KOPT-K1 (cell line): ENCODE measurements at regions not wholly inside any gene's neighbourhood (a gene's known extent, or its start where the extent isn't known, plus 50 kb on each side); places are given as distances from the start of the nearest gene placed in this dataset.
"Not testable (repeated sequence)": the region's sequence is repeated elsewhere in the genome, so short reads cannot be mapped to it uniquely, and the experiment has no call there.

Source experiments
- H3K27ac ChIP-seq: fragments of 200-600 bp; sonication (generic); 2 replicates; pipeline ENCODE4 v1.5.1; 2016; ENCODE audit warnings: antibody characterized with exemption, mild to moderate bottlenecking, low read depth, low read length; ENCODE audit not compliant: poor library complexity, severe bottlenecking
- H3K36me3 ChIP-seq: fragments of 200-600 bp; sonication (generic); 2 replicates; pipeline ENCODE4 v1.5.1; 2017; ENCODE audit warnings: antibody characterized with exemption, mild to moderate bottlenecking, low read length, moderate library complexity; ENCODE audit not compliant: insufficient read depth
- H3K9me3 ChIP-seq: fragments of 200-600 bp; sonication (generic); 2 replicates; pipeline ENCODE4 v1.5.1; 2017; ENCODE audit warnings: antibody characterized with exemption, low read length, mild to moderate bottlenecking; ENCODE audit not compliant: insufficient read depth, poor library complexity, severe bottlenecking

- Histone ChIP-seq H3K27ac (no peak overlapping the region), H3K9me3 (no peaks in the 10 kb centered on the region), H3K36me3 (no peaks in the 10 kb centered on the region)
These were observed 133.6 kb upstream of the IER5L start for GRCh38 chr9:129311643-129312042.

DNA sequence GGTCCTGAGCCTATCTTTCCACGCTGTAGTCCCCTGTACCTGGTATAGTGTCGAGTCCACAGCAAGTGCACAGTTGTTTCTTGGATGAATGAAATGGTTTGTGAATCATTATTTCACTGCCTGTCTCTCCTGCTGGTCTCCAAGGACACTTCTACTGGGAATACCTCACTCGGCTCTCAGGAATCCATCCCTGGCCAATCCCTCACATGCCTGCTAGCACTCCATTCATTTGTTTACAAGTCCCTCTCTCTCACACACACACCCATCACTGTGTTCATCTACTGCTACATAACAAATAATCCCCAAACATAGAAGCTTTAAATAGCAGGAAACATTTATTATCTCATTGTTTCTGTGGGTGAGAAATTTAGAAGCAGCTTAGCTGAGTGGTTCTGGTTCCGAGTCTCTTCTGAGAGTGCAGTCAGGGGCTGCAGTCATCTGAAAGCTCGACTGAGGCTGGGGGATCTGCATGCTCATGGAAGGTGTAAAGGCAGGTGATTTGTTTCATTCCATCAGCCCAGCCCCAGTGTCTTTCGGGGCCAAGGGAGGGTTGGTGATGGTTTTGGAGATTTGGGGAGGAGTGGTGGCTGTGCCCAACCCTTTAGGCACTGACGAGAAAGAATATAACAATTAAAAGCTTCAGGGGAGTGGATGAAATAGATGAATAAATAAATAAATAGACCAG lies 132.7 kb upstream of the IER5L start:
- no peak overlapping the region for H3K27ac ChIP-seq
- H3K9me3 ChIP-seq = no peaks in the 10 kb centered on the region
- H3K36me3 ChIP-seq = no peaks in the 10 kb centered on the region

DNA sequence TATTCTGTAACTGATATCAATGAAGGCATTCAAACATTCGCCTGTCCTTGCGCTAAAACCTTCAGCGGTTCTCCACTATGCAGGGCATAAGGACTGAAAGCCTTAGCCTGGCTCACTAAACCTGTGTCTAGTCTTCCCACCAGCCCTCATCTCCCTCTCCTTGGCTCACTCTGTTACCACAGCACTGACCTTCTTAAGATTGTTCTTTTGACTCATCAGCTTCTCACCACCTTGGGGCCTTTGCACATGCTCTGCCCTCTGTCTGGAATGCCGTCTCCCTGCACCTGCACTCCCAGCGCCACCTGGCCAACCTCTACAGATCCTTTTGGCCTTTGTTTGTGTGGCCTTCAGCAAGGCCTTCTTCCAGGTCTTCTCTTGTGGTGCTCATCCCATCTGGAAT lies 131.8 kb upstream of the IER5L start:
- Histone ChIP-seq H3K27ac (no peak overlapping the region), H3K36me3 (no peaks in the 10 kb centered on the region), H3K9me3 (no peaks in the 10 kb centered on the region)

DNA sequence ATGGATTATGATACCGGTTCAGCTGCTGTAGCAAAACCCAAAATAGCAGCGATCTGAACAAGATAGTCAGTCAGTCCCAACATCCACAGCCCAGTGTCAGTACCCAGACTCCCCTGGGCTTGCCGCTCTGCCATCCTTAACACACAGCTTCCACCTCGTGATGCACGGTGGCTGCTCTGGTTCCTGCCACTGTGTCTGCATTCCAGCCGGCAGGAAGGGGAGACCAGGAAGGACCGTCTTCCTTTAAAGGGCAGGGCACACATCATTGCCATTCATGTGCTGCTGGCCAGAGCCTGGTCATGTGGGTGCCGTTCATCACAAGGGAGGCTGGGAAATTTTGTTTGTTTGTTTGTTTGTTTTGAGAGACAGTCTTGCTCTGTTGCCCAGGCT lies 131.0 kb upstream of the IER5L start:
- Histone ChIP-seq H3K36me3 (no peaks in the 10 kb centered on the region), H3K27ac (no peak overlapping the region), H3K9me3 (no peaks in the 10 kb centered on the region)

DNA sequence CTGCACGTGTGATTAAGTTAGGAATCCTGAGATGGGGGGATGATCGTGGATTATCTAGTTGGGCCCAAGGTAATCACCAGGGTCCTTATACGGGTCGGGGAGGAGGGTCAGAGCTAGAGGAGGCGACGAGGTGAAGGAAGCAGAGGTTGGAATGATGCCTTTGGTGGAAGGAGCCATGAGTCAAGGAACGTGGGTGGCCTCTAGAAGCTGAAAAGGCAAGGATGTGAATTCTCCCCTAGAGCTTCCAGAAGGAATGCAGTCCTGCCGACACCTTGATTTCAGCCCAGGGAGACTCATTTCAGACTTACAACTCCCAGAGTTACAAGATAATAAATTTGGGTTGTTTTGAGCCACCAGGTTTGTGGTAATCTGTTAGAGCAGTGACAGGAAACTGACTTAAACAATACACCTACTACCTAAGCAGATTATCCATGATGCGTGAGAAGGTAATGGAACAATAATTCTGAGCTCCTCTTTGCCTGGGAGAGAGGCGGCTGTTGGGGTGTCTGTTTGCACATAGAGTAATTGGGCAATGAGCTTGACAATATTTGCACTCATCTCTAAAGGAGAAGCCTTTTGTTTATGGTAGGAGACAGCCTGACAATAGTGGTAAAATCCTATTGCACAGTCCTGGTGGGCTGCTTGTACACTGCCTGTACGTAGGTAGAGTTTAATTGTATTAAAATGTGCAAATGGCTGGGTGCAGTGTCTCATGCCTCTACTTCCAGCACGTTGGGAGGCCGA lies 129.3 kb upstream of the IER5L start:
- Histone ChIP-seq H3K27ac (no peak overlapping the region), H3K36me3 (no peaks in the 10 kb centered on the region), H3K9me3 (no peaks in the 10 kb centered on the region)

GRCh38 chr9:129306318-129306973 lies 128.4 kb upstream of the IER5L start:
- Histone ChIP-seq H3K9me3 (no peaks in the 10 kb centered on the region), H3K27ac (no peak overlapping the region), H3K36me3 (no peaks in the 10 kb centered on the region)

DNA sequence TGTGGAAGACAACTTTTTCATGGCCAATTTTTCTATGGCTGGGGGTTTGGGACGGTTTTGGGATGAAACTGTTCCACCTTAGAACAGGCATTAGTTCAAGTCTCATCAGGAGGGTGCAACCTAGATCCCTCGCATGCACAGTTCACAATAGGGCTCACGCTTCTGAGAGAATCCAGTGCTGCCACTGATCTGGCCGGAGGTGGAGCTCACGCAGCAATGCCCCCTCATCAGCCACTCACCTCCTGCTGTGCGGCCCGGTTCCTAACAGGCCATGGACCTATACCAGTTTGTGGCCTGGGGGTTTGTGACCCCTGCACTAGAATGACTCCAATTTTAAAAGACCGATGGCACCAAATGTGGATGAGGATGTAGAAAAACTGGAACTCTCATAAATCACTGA lies 127.2 kb upstream of the IER5L start:
- no peaks in the 10 kb centered on the region for H3K9me3 ChIP-seq
- no peaks in the 10 kb centered on the region for H3K36me3 ChIP-seq
- H3K27ac ChIP-seq = no peak overlapping the region

- Histone ChIP-seq H3K27ac (no peak overlapping the region), H3K36me3 (no peaks in the 10 kb centered on the region), H3K9me3 (no peaks in the 10 kb centered on the region)
These were observed 123.9 kb upstream of the IER5L start for GRCh38 chr9:129301941-129302340.

- not testable (repeated sequence) for H3K36me3 ChIP-seq, H3K9me3 ChIP-seq, H3K27ac ChIP-seq
These were observed 118.1 kb upstream of the IER5L start for GRCh38 chr9:129296195-129296594.

DNA sequence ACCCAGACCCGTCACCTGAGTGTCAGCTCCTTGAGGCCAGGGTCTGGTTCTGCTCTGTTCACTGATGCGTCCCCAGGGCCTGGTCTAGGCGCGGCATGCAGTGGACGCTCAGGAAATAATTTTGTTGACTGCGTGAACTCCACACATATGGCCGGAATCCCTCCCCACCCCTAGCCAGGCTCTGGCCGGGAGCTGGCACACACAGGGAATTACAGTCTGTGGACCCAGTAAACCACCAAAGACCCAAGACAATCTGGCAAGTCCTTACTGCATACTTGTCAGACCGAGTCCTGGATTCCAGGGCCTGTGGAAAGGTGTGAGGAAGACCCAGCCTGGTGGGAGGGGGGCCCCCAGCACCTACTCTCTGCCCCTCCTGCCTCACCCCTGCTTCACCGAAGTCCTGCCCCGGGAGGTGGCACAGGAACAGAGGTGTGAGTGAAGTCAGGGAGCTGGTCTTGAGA lies 113.0 kb upstream of the IER5L start:
- H3K36me3 ChIP-seq = no peaks in the 10 kb centered on the region
- H3K27ac ChIP-seq = no peak overlapping the region

GRCh38 chr9:129290606-129291005 lies 112.5 kb upstream of the IER5L start:
- Histone ChIP-seq H3K27ac (no peak overlapping the region), H3K9me3 (peaks cover under 1% of the 10 kb centered on the region), H3K36me3 (no peaks in the 10 kb centered on the region)

More for the DNA sequence above, 113.0 kb upstream of the IER5L start:
- peaks cover 5% of the 10 kb centered on the region for H3K9me3 ChIP-seq

DNA sequence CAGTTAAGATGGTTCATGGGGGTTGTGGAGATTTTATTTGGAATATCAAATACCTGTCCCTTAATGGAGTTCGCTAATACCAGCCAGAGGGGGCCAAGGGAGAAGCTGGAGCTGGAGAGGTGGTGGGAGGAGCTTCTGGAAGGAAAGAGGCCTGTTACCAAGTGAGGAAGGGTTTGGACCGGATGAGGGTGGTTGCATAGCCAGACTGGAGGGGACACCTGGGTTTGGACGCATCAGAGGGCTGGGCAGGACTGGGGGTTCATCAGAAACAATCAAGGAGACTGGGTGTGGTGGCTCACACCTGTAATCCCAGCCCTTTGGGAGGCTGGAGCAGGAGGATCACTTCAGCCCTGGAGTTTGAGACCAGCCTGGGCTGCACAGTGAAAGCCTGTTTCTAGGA lies 111.8 kb upstream of the IER5L start:
- no peaks in the 10 kb centered on the region for H3K36me3 ChIP-seq
- H3K9me3 ChIP-seq = no peaks in the 10 kb centered on the region
- no peak overlapping the region for H3K27ac ChIP-seq

- no peaks in the 10 kb centered on the region for H3K36me3 ChIP-seq
- H3K27ac ChIP-seq = no peak overlapping the region
- H3K9me3 ChIP-seq = no peaks in the 10 kb centered on the region
These were observed 111.2 kb upstream of the IER5L start for GRCh38 chr9:129289131-129289731.

DNA sequence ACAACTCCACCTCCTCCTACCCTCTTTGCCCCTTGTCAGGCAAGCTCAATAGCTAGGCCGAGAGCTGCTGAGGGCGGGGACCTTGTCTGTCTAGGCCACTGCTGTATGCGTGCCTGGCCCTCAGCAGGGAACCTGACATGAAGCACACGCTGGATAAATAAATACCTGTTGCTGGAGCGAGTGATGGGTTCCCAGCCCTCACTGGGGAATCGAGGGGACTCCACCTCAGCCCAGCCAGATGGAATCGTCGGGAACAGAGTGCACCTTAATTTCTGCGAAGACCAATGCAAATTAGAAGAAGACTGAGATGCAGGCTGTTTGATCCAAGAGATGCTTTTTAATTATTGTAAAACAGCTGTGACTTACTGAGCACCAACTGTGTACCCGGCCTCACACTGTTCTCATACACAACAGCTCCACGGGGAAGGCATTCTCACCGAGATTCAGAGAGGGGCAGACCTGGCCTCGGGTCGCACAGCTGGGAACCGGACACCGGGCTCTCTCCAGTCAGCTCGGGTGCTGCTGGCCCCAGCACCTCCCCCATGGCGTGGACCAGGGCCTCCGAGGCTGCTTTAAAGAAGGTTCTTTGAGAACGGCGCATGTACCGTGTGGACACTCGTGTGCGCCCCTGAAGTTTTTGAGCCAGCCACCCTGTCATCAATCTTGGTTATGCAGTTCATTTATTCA lies 109.7 kb upstream of the IER5L start:
- H3K36me3 ChIP-seq = no peaks in the 10 kb centered on the region
- H3K27ac ChIP-seq = no peak overlapping the region
- no peaks in the 10 kb centered on the region for H3K9me3 ChIP-seq
